HG03196 (cell line): ENCODE measurements at regions not wholly inside any gene's neighbourhood (a gene's known extent, or its start where the extent isn't known, plus 50 kb on each side); places are given as distances from the start of the nearest gene placed in this dataset.
A peak's percentile ranks its signal among the peaks of the same experiment; 100 is the strongest.
"Not testable (repeated sequence)": the region's sequence is repeated elsewhere in the genome, so short reads cannot be mapped to it uniquely, and the experiment has no call there.

ENCODE experiments used
- ATAC-seq: cut with Tn5 transposase; IDR thresholded peaks from one replicate; pipeline ENCODE4 v1.9.1; 2021; ENCODE audit not compliant: unreplicated experiment

DNA sequence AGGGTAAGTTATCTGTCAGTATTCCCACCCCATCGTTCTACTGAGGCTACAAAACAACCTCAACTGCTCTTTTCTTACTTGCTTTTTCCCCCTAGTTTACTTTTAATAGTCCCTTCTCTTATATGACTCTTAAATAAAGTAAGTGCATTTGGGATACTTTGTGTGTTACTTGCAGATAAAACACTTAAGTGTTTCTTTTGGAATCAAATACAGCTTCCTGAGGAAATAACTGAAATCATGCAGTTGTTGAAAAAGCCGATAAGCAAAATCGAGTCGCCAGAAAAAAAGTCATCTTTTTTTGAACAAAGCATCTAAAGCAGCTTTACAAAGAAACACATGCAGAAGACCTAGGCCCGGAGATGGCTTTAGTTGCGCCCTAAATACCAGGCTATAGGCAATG lies 53.5 kb upstream of the EPB41L4A start:
- ATAC-seq, result no peak

DNA sequence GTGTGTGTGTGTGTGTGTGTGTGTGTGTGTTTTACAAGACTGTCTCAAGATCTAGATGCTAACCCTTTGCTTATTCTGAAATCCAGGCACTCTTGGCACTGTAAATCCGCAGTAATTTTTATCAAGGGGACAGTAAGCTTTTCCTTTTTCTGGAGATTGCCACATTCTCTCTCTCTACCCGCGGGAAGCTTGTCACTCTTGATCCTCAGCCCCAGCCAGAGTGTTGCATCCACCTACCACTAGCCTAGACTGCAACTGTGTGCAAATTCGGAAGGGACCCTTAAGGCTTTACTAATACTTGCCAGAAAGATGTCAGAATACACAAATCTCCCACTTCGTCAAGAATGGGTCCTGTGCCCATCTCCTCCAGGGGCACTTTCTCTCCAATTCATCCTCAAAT lies 54.9 kb upstream of the EPB41L4A start:
- no peak for ATAC-seq

DNA sequence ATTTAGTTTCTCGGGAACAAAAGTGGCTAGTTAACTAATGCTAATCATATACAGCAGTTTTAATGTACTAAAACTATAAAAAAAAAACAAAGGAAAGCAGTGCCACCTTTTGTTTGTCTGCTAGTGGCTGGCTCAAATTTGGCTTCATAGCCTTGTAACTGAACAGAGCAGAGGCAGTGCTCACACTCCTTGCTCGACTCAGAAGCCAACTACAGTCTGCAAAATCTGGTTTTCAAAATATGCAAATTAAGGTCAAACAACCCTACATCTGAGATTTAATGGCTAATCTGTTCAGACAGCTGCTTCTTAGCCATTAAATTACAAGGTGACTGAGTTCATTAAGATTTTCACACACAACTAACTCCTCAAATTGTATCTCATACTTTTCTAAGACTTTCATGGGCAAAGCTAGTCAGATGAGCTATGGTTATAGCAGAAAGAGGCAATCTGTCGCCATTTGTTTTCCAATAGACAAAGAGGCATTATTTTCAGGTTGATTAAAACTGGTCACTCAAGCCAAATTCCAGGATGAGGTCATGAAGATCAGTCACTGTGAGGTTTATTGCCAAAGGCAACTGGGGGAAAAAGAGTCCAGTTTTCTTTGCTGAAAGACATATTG lies 56.8 kb upstream of the EPB41L4A start:
- no peak for ATAC-seq

DNA sequence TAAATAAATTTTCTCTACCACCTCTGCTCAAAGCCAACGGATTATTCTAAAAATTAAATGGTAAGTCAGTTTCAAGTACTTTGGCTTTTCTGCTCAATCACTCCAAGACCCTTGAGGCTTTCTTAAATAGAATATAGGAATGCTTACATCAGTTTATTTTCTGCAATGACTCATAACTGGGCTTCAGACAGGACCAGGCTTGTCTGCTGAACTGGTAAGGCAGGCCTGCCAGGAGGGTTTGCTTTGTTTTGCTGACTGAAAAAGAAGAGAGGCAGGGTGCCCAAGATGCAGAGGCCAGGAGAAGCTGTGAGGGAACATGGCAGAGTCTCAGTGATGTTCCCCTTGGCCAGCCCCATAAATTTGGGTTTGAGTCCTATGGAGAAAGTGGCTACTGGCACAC lies 60.3 kb upstream of the EPB41L4A start:
- ATAC-seq, result no peak

DNA sequence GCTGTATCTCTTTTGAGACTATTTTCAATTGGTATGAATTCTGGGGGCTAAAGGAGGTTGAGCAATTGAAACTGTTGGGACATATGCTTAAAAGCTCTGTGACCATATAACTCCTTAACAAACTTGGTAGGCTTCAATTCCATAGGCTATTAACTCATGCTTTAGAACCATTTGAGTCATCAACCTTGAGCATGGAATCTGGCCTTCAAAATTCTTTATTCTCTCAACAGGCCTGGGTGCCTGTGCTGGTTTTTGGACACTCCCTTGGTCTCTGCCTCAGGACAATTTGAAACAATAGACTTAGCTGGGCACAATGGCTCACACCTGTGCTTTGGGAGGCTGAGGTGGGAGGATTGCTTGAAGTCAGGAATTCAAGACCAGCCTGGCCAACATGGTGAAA lies 61.4 kb upstream of the EPB41L4A start:
- ATAC-seq, result no peak

DNA sequence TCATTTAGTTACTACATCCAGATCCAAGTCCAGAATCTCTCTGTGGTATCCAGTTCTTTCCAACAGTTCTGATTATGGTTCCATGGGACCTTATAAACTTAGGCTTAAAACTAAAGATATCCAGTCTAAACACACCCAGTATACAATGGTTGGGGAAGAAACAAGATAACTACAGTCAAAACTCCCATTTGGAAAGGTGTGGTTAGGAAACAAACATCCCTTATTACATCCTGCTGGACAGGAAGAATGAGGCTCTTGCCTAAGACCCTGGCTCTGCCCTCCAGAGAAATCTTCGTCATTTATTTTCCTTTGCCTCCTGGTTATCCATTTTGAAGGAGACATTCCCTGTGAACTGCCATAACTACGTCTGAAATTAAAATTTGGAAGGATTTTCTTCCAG lies 64.6 kb upstream of the EPB41L4A start:
- no peak for ATAC-seq

DNA sequence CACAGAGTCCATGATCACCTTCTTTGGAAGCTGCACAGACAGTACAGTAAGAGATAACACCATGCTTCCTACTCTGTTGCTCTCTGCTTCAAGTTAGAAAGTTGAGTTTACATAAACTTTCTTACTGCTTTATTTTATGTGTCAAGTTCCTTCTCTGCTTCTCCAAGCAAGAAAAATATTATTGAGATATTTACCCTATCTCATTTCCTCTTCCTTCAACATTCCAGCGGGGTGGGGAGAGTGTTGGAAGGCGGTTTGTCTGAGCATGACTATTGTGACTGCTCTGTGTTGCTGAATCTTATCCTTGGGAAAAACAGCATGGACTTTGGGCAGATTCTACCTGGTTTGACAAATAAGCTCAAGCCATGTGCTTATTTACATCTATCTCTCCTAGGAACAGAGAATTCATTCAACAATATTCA lies 66.9 kb upstream of the EPB41L4A start:
- ATAC-seq, result no peak

DNA sequence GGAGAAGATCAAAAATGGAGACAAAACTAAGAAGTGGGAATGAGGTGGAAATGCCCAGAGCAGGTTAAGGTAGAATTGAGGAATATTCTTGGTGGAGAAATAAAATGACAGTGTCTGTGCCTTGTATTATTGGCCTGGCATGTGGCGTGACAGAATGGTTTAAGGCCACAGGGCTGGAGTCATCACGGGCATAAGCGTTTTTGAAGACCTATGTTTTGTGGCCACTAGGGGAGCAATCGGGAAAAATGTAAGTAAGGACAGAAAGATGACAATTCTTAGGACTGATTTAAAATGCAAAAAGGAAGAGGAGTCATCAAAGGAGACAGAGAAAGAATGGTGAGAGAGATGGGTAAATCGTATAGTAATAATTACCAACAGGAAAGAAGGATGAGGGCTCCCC lies 72.2 kb upstream of the EPB41L4A start:
- no peak for ATAC-seq

DNA sequence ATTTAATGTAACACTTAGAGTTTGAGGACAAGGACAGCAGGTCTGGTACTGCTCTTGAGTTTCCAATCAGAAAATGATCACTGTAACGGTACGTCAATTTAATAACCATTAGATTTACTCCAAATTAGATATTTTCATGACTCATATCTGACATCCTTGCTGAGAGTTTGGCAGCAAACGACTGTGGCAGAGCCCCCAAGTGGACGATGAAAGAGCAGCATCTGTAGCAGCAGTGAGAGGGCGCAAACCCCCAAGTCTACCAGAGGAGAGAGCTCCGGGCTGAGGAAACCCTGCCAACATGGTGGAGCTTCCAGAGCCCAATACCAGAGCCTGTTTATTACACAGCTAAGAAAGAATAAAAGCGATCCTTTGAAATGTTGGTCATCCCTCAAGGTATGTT lies 73.2 kb upstream of the EPB41L4A start:
- peak; percentile 97 for ATAC-seq

DNA sequence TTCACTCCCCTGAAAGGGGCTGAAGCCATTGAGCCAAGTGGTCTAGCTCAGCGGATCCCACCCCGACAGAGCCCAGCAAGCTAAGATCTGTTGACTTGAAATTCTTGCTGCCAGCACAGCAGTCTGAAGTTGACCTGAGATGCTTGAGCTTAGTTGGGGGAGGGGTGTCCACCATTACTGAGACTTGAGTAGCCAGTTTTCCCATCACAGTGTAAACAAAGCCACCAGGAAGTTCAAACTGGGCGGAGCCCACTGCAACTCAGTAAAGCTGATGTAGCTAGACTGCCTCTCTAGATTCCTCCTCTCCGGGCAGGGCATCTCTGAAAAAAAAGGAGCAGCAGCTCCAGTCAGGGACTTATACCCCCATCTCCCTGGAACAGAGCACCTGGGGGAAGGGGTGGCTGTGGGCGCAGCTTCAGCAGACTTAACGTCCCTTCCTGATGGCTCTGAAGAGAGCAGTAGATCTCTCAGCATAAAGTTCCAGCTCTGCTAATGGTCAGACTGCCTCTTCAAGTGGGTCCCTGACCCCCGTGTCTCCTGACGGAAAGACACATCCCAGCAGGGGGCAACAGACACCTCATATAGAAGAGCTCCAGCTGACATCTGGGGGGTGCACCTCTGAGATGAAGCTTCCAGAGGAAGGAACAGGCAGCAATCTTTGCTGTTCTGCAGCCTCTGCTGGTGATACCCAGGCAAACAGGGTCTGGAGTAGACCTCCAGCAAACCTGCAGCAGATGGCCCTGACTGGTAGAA lies 84.8 kb upstream of the EPB41L4A start:
- peak; percentile 68 for ATAC-seq

DNA sequence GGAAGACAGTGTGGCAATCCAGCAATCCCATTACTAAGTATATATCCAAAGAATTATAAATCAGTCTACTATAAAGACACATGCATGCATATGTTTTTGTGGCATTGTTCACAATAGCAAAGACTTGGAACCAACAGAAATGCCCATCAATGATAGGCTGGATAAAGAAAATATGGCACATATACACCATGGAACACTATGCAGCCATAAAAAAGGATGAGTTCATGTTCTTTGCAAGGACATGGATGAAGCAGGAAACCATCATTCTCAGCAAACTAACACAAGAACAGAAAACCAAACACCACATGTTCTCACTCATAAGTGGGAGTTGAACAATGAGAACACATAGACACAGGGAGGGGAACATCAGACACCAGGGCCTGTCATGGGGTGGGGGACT lies 90.0 kb upstream of the EPB41L4A start:
- not testable (repeated sequence) for ATAC-seq

DNA sequence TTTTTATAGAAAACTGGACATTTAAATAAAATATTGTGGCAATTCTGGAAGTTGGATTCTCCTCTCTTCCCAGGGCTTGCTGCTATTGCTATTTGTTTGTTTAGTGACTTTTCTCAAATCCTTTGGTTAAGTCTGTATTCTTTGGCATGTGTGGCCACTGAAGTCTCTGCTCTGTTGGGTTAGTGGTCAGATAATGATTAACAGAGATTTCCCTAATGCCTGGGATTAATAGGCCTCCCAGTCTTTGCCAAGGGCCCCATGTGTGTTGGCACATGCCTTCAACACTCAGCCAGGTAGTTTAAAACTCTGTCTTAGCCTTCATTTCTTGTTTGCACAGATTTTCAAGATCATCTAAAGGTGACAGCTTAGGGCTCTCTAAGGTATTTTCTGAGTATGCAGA lies 92.8 kb upstream of the EPB41L4A start:
- no peak for ATAC-seq

DNA sequence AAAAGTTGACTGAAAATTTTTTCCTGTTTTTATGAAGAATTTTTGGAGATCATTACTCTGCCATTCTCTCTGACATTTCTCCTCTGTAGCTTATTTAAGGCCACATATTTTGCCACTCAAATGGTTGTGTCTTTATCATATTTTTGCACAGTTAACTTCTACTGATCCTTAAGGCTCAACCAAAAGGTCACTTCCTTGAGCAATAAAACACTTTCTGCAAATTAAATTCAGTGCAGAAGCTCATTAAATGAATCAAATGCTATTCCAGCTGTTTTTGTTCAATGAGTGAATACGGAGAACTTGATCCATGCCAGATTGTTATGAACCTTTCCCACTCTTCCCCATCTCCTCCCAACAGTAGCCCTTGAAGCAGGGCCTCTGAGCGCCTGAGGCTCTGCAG lies 93.8 kb upstream of the EPB41L4A start:
- no peak for ATAC-seq

DNA sequence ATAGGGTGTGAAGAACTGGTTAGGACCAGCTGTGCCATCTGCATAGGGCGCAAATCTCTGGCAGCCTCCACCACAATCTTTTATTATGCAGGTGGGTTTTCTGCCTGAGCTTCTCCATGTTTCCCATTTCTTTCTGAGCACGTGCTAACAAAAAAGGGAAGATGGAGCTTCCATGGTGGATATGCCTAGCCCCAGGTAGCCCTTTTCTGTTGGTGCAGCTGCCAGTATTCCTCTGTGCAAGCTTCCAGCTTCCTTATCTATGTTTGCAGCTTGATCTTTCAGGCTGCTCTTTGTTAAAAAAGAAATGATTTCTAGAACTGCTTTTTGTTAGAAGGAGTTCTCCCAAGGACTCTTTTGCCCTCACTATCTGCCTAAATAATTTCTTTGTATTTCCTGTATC lies 95.0 kb upstream of the EPB41L4A start:
- no peak for ATAC-seq

DNA sequence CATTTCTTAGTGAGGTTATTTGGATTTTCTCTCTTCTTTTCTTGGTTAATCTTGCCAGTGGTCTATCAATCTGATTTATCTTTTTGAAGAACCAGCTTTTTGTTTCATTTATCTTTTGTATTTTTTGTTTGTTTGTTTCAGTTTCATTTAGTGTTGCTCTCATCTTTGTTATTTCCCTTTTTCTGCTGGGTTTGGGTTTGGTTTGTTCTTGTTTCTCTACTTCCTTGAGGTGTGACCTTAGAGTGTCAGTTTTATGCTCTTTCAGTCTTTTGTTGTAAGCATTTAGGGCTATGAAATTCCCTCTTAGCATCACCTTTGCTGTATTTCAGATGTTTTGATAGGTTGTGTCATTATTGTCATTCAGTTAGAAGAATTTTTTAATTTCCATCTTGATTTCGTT lies 101.4 kb upstream of the EPB41L4A start:
- not testable (repeated sequence) for ATAC-seq

DNA sequence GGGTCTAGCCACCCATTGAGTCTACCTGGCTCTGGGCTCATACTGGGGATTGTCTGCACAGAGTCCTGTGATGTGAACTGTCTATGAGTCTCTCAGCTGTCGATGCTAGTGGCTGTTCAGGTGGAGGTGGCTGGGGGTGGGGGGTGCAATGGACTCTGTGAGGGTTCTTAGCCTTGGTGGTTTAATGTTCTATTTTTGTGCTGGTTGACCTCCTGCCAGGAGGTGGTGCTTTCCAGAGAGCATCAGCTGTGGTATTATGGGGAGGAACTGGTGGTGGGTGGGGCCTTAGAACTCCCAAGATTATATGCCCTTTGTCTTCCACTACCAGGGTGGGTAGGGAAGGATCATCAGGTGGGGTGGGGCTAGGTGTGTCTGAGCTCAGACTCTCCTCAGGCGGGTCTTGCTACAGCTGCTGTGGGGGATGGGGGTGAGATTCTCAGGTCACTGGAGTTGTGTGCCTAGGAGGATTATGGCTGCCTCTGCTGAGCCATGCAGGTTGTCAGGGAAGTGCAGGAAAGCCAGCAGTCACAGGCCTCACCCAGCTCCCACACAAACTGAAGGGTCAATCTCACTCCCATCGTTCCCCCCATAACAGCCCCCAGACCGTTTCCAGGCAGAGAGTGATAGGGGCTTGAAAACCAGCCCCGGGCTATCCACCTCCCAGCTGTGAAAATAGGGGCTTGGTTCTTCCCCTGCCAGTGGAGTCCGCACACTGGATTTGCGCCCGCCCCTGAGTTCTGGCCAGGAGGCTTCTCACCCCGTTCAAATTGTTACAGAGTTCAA lies 104.0 kb upstream of the EPB41L4A start:
- ATAC-seq, result peak; percentile 68

DNA sequence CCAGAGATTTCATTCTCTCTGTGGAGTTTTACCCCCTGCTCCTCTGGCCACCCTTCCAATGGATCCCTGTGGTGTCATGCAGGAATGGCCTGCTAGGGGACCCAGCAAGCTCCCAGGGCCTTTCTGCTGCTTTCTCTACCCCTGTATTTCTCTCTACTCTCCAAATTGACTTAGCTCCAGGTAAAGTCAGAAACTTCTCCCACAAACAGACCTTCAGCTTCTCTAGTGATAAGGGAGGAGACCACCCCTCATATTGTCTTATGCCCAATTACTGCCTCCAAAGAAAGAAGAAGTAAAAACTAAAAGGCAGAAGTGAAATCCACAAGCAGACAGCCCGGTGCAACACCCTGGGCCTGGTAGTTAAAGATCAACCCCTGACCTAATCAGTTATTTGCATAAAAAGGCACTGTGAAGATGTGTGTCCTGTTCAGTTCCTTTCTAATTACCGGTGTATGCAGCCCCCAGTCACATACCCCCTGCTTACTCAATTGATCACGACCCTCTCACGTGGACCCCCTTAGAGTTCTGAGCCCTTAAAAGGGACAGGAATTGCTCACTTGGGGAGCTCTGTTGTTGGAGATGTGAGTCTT lies 104.7 kb upstream of the EPB41L4A start:
- peak; percentile 67 for ATAC-seq

DNA sequence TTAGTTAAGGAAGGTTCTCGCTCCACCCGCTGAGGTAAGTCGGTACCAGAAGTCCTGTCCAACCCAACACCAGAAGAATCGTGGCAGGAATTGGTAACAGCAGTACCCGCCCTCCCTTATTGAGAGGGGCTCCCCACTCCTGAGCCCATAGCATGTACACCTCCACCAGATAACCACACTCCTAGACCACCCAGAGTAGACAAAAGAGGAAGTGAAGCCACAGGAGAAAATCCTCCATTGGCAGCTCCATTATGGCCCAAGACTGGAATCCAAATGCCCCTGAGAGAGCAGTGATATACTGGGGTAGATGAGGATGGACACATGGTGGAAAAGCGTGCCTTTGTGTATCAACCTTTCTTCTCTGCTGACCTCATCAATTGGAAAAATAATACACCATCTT lies 106.1 kb upstream of the EPB41L4A start:
- ATAC-seq, result no peak

DNA sequence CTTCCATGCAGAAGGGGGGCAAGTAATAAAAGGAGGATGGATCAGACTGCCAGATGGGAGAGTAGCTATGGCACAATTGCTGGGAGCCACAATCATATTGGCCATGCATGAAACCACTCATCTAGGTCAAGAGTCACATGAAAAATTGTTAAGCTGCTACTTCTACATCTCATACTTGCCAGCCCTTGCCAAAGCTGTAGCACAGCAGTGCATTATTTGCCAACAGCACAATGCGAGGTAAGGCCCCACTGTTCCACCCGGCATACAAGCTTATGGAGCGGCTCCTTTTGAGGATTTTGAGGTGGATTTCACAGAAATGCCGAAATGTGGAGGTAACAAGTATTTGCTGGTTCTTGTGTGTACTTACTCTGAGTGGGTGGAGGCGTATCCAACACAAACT lies 109.9 kb upstream of the EPB41L4A start:
- ATAC-seq, result no peak

DNA sequence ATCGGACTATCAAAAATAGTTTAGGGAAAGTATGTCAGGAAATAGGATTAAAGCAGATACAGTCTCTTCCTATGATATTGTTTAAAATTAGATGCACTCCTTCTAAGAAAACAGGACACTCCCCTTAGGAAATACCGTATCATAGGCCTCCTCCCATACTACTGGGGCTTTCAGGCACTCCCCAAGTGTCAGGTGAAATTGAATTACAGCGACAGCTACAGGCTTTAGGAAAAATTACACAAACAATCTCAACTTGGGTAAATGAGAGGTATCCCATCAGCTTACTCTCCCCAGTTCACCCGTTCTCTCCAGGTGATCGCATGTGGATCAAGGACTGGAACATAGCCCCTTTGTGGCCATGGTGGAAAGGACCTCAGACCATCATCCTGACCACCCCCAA lies 110.4 kb upstream of the EPB41L4A start:
- no peak for ATAC-seq

DNA sequence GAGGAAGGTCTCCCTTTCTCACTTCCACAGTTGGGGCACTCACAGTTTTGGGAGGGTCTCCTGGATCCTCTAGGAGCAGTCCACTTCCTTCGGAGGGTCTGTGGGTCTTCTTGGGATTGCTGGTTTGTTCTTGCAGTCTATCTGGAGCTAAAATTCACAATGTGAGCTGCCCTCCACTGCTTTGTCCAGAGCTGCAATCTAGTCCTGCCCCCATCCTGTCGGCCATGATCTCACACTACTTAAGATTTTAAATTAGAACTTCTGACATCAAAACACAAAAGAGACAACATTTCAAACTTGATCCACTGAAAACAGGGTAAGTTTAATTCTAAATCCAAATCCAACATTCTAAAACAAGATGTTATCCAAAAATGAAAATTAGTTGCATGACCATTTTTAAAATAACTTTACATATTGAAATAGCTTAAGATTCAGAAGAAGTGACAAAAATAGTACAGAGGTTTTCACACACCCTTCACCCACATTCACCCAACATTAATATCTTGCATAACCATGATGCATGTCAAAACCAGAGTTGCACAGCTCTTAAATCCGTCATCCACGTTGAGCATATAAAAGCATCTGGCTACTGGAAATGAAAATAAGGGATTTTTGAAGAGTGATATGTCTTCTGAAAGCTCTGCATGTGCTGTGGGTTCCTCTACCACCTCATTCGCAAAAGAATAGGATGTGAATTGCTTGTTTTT lies 113.7 kb upstream of the EPB41L4A start:
- ATAC-seq, result peak; percentile 19
